K562 (cell line): ENCODE measurements at regions not wholly inside any gene's neighbourhood (a gene's known extent, or its start where the extent isn't known, plus 50 kb on each side); places are given as distances from the start of the nearest gene placed in this dataset.

ENCODE experiments used
- ATAC-seq: fragments of 200-7000 bp; cut with Tn5 transposase; 3 replicates; pipeline ENCODE4 v1.9.1; 2020; ENCODE audit warnings: moderate library complexity
- BruUV-seq: library from RNA; stranded (reverse); fragments of 400-500 nt; replicated peaks from 2 replicates; lab custom pipeline; 2021; lab: Mats Ljungman, UMichigan
- CTCF ChIA-PET: fragments of 300-600 bp; formaldehyde crosslinking; extraction: SDS; loops from one replicate; lab custom pipeline; 2021; ENCODE audit warnings: low intra/inter-chr PET ratio; lab: Yijun Ruan, JAX
- POLR2A ChIA-PET: fragments of 300-600, 350-650 bp; sonication (Branson Sonifier 250); formaldehyde crosslinking; extraction: SDS; loops from one replicate; lab custom pipeline; 2021; ENCODE audit warnings: antibody characterized with exemption, inconsistent platforms; lab: Yijun Ruan, JAX
- DNase-seq, 4 experiments: peaks; one replicate each; pipeline versions ENCODE4 v3.0.0 to v3.0.0-alpha.2; 2011 to 2018; ENCODE audit warnings: low spot score in 3 of 4, mixed read lengths in 3 of 4; ENCODE audit errors: extremely low read depth in 1 of 4
- FAIRE-seq: peaks from 2 replicates; lab custom pipeline; 2011; peaks lifted over from hg19 to GRCh38; lab: Jason Lieb, UNC
- H2AFZ ChIP-seq: 2 replicates; pipeline ENCODE4 v1.6.0; 2011; ENCODE audit warnings: low read depth, low read length, control low read depth, inconsistent platforms
- H3K27ac ChIP-seq: fragments of 200-600 bp; 3 replicates; pipeline ENCODE4 v1.8.0; 2011; ENCODE audit warnings: low read depth, mild to moderate bottlenecking, control low read depth, inconsistent platforms, low read length, moderate library complexity, mixed read lengths; ENCODE audit errors: extremely low read depth
- H3K27me3 ChIP-seq, 2 experiments: fragments of 300-600 bp in 1 of 2; 2 replicates in 1 of 2; 3 replicates in 1 of 2; pipeline versions ENCODE4 v1.6.0 to v1.8.0; 2011; ENCODE audit warnings: inconsistent platforms in 2 of 2, low read length in 2 of 2, mild to moderate bottlenecking in 1 of 2, mixed read lengths in 1 of 2, moderate library complexity in 1 of 2; ENCODE audit not compliant: control insufficient read depth in 2 of 2, insufficient read depth in 2 of 2
- H3K36me3 ChIP-seq: fragments of 300-600 bp; 3 replicates; pipeline ENCODE4 v1.8.0; 2011; ENCODE audit warnings: mild to moderate bottlenecking, low read length, inconsistent platforms; ENCODE audit not compliant: control insufficient read depth, insufficient read depth
- H3K4me1 ChIP-seq, 2 experiments: fragments of 200-600 bp in 1 of 2; replicated peaks in 1 of 2; 2 replicates in 1 of 2; 3 replicates in 1 of 2; pipeline versions ENCODE4 v1.5.1 to v1.8.0; 2011; ENCODE audit warnings: inconsistent platforms in 2 of 2, low read length in 2 of 2, mild to moderate bottlenecking in 1 of 2, mixed read lengths in 1 of 2, moderate library complexity in 1 of 2; ENCODE audit not compliant: control insufficient read depth in 2 of 2, insufficient read depth in 2 of 2
- H3K4me2 ChIP-seq: 2 replicates; pipeline ENCODE4 v1.6.1; 2011; ENCODE audit warnings: low read length, control low read depth, inconsistent platforms, mixed read lengths; ENCODE audit not compliant: insufficient read depth
- H3K4me3 ChIP-seq: fragments of 200-600 bp; sonication (generic), shearing (Covaris generic); 2 replicates; pipeline ENCODE4 v1.5.1; 2016; ENCODE audit warnings: control low read depth, inconsistent platforms
- H3K79me2 ChIP-seq: fragments of 200-600 bp; 3 replicates; pipeline ENCODE4 v1.8.0; 2011; ENCODE audit warnings: low read length, inconsistent platforms; ENCODE audit not compliant: control insufficient read depth, insufficient read depth
- H3K9ac ChIP-seq, 2 experiments: 2 replicates each; pipeline versions ENCODE4 v1.6.0 to v1.6.1; 2011; ENCODE audit warnings: low read depth in 2 of 2, low read length in 2 of 2, control low read depth in 1 of 2, inconsistent platforms in 1 of 2, mild to moderate bottlenecking in 1 of 2, mixed read lengths in 1 of 2; ENCODE audit not compliant: insufficient read depth in 1 of 2
- H3K9me1 ChIP-seq: one replicate; pipeline ENCODE4 v1.6.0; 2011; ENCODE audit warnings: inconsistent platforms, mild to moderate bottlenecking, low read length, moderate library complexity; ENCODE audit not compliant: control insufficient read depth, insufficient read depth
- H3K9me3 ChIP-seq: replicated peaks from 2 replicates; pipeline ENCODE4 v1.5.1; 2011; ENCODE audit warnings: low read depth, low read length, inconsistent platforms; ENCODE audit not compliant: control insufficient read depth, insufficient read depth
- H4K20me1 ChIP-seq: replicated peaks from 2 replicates; pipeline ENCODE4 v1.6.1; 2011; ENCODE audit warnings: low read length, inconsistent platforms, mixed read lengths; ENCODE audit not compliant: control insufficient read depth, insufficient read depth
- ATF7 ChIP-seq: fragments of 450-650 bp; IDR thresholded peaks from 2 replicates; pipeline ENCODE4 v1.7.1; 2014; ENCODE audit warnings: mild to moderate bottlenecking, moderate library complexity
- CREB5 ChIP-seq: fragments of 250-450 bp; sonication (Bioruptor Pico); IDR thresholded peaks from 2 replicates; pipeline ENCODE4 v1.5.0; 2020; ENCODE audit warnings: mild to moderate bottlenecking
- E2F1 ChIP-seq: sonication (generic); formaldehyde crosslinking; IDR thresholded peaks from 2 replicates; pipeline ENCODE4 v1.8.1; 2023; ENCODE audit warnings: mild to moderate bottlenecking, missing genetic modification reagents, moderate library complexity
- L3MBTL2 ChIP-seq: fragments of 450-650 bp; IDR thresholded peaks from 2 replicates; pipeline ENCODE4 v1.6.1; 2016; ENCODE audit warnings: mild to moderate bottlenecking, moderate library complexity
- RFX5 ChIP-seq: IDR thresholded peaks from 2 replicates; pipeline ENCODE4 v1.6.1; 2011; ENCODE audit warnings: low read depth, mild to moderate bottlenecking, improper control_type of control experiment, low read length
- SPI1 ChIP-seq: IDR thresholded peaks from 2 replicates; pipeline ENCODE4 v1.6.1; 2011; ENCODE audit warnings: low read depth, low read length, control low read depth, borderline replicate concordance
- STAT5A ChIP-seq: IDR thresholded peaks from 2 replicates; pipeline ENCODE4 v1.6.1; 2012; ENCODE audit warnings: low read length, inconsistent platforms, borderline replicate concordance
- TBP ChIP-seq: optimal IDR thresholded peaks from 2 replicates; pipeline ENCODE3; 2011; ENCODE audit warnings: low read depth, low read length, improper control_type of control experiment
- ZBTB7A ChIP-seq: IDR thresholded peaks from 2 replicates; pipeline ENCODE4 v1.6.1; 2011; ENCODE audit warnings: low read depth, mild to moderate bottlenecking, low read length, moderate library complexity, borderline replicate concordance; ENCODE audit not compliant: control insufficient read depth
- ZMIZ1 ChIP-seq, 2 experiments: fragments of 150-350 bp in 1 of 2; IDR thresholded peaks; 2 replicates each; pipeline ENCODE4 v1.6.1; 2012 to 2016; ENCODE audit warnings: low read depth in 2 of 2, low read length in 2 of 2, mild to moderate bottlenecking in 1 of 2, moderate library complexity in 1 of 2
- ZNF41 ChIP-seq: fragments of 250-450 bp; sonication (Bioruptor Pico); conservative IDR thresholded peaks from 2 replicates; pipeline ENCODE4 v1.4.0; 2020; ENCODE audit warnings: mild to moderate bottlenecking
- ZNF511 ChIP-seq: sonication (generic); formaldehyde crosslinking; IDR thresholded peaks from 2 replicates; pipeline ENCODE4 v1.8.0; 2022; ENCODE audit warnings: mild to moderate bottlenecking, missing genetic modification reagents
- ZNF696 ChIP-seq: fragments of 250-450 bp; sonication (Bioruptor Pico); conservative IDR thresholded peaks from 2 replicates; pipeline ENCODE4 v1.4.0; 2020; ENCODE audit warnings: mild to moderate bottlenecking, moderate library complexity
- ZNF740 ChIP-seq, 3 experiments: fragments of 200-800 bp in 1 of 3; sonication (Bioruptor generic) in 1 of 3; sonication (generic) in 1 of 3; formaldehyde crosslinking in 1 of 3; IDR thresholded peaks; 2 replicates each; pipeline versions ENCODE4 v1.6.1 to v1.8.0; 2016 to 2022; ENCODE audit warnings: mild to moderate bottlenecking in 2 of 3, missing compliant biosample characterization in 2 of 3, missing genetic modification characterization in 2 of 3, missing genetic modification reagents in 1 of 3
- WGBS: fragments of 100-300 bp; shearing (Covaris generic); methylation state at CpG from one replicate; pipeline ENCODE4 v1.1.6; 2016; ENCODE audit warnings: low coverage, mixed read lengths; ENCODE audit not compliant: insufficient coverage; ENCODE audit errors: missing lambda C conversion rate; 5-methylcytosine and 5-hydroxymethylcytosine counted together
- in situ Hi-C: fragments of 300-500 bp; cut with MboI; formaldehyde crosslinking; loops from 4 replicates; pipeline ENCODE4 v1.15.0; 2018; ENCODE audit warnings: inconsistent platforms, mixed read lengths
- intact Hi-C: fragments of 100-400 bp; cut with micrococcal nuclease; formaldehyde crosslinking; loops from 2 replicates; pipeline ENCODE4 v1.14.2; 2022

- TF ChIP-seq ZMIZ1 (IDR thresholded peaks at IDR 0.05; ENCODE audit: low read depth in 2 of 2, low read length in 2 of 2) (no peak), STAT5A (no peak)
Observed at GRCh38 chr2:236403125-236403524, 138.9 kb upstream of the ASB18 start (continued).

- DNase-seq (no peak), ATAC-seq (no peak), FAIRE-seq (no peak)
- no peak overlapping the region for H3K9ac ChIP-seq
- no peak overlapping the region for H3K4me3 ChIP-seq
- H3K4me1 ChIP-seq, result no peaks in the 10 kb centered on the region
- H3K9me3 ChIP-seq, result no peaks in the 10 kb centered on the region
- 0% methylated on average over 4 of the region's 10 CpGs for WGBS
- H3K36me3 ChIP-seq, result no peaks in the 10 kb centered on the region
- H3K9me1 ChIP-seq, result no peaks in the 10 kb centered on the region
- ChIA-PET CTCF (no interaction called here), POLR2A (no interaction called here)
- H3K27ac ChIP-seq, result no peak overlapping the region
- H4K20me1 ChIP-seq, result no peaks in the 10 kb centered on the region
- no peaks in the 10 kb centered on the region for H3K79me2 ChIP-seq
- in situ Hi-C loops (no loop called here), intact Hi-C loops (no loop called here)
- no peak overlapping the region for H2AFZ ChIP-seq
- BruUV-seq, result no TSS peak
- peaks cover 4 to 31% of the 10 kb centered on the region in 2 experiments; a peak in 3 of 5 replicates for H3K27me3 ChIP-seq
- H3K4me2 ChIP-seq, result no peak overlapping the region
- TF ChIP-seq ZNF41 (CRISPR knock-in tag), result no peak
- TF ChIP-seq SPI1, result no peak
- TF ChIP-seq ZNF696, result no peak
- no peak for TF ChIP-seq ZNF740 (CRISPR knock-in tag; IDR thresholded peaks at IDR 0.05)
- TF ChIP-seq ZNF740 (tag; IDR thresholded peaks at IDR 0.05), result no peak
- no peak for TF ChIP-seq TBP
- TF ChIP-seq ZBTB7A, result no peak
- TF ChIP-seq E2F1 (CRISPR knock-in tag), result no peak
- no peak for TF ChIP-seq L3MBTL2
- no peak for TF ChIP-seq CREB5 (CRISPR knock-in tag)
- TF ChIP-seq ZNF511 (CRISPR knock-in tag), result no peak
- no peak for TF ChIP-seq RFX5
- TF ChIP-seq ATF7, result no peak
Observed at GRCh38 chr2:236403811-236404210, 139.6 kb upstream of the ASB18 start.
